HG03066 (cell line): ENCODE measurements at regions not wholly inside any gene's neighbourhood (a gene's known extent, or its start where the extent isn't known, plus 50 kb on each side); places are given as distances from the start of the nearest gene placed in this dataset.

Experiments
- ATAC-seq: cut with Tn5 transposase; IDR thresholded peaks from one replicate; pipeline ENCODE4 v1.9.1; 2021; ENCODE audit warnings: low read depth; ENCODE audit not compliant: unreplicated experiment

DNA sequence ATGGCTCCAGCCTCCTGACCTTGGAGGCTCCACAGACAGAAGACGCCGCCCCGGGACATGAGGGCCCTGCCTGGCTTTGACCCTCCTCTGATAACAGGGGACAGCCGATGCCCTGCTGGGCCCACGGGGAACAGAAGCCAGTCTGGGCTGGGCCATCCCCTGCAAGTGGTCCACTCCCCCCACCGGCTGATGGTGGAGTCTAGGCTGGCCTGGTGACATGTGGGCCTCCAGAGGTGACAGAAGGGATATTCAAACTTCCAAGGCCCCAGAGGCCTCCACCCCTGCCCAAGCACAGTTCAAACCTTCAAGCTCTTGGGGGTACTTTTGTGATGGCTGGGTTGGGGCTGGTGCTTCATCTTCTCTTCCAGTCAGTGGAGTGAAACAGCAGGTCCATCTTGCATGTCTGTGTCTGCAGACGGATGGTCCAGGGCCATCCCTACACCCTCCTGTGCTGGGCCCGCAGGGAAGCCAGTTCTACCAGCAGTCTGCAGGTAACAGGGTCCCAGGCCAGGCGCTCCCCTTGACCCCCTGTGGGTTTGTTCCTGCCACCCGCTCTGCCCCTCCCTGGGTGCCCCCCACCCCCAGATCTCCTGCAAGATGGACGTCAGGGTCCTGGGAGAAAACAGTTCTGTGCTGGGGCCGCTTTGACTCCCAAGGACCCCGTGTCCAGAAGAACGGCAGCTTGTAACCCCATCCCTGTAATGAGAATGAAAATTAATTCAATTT lies 929.9 kb downstream of the BRD1 start:
- no peak for ATAC-seq

DNA sequence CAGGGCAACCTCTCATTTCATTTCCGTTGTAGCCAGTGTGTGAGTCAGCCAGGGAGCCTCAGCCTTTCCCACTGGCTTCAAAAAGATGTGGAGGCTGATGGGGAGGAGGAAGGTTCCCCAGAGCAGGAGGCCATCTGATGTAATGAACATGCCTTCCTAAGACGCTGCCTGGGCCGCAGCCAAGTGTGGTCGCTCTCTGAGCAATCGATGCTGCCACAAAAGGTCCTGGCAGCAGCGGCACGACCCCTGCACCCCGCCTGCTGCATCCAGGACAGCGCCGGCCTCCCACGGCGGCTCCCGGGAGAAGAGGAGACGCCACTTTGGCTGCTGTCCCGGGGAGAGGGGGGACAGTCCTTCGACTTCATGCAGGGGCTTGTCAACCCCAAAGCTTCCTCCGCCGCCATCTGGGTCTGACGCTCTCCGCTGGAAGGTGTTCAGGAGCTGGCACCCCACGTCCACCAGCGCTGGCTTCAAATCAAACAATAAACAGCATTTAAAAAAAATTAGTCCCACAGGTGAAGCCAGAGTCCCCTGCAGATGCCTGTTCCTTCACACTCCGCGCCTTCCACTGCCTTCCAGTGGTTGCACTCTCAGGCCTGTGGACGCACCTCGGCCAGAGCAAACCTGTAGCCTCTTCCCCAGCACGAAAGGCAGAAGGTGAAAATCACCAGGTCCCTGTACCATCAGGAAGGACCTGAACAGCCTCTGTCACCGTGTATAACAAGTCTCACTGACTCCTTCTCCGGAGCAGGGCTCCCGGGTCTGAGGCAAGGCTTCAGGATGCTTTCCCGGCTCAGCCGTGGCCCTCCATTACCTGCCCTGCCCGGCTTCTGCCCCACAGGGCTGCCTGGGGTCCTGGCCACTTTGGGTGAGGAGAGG lies 930.7 kb downstream of the BRD1 start:
- ATAC-seq = no peak

DNA sequence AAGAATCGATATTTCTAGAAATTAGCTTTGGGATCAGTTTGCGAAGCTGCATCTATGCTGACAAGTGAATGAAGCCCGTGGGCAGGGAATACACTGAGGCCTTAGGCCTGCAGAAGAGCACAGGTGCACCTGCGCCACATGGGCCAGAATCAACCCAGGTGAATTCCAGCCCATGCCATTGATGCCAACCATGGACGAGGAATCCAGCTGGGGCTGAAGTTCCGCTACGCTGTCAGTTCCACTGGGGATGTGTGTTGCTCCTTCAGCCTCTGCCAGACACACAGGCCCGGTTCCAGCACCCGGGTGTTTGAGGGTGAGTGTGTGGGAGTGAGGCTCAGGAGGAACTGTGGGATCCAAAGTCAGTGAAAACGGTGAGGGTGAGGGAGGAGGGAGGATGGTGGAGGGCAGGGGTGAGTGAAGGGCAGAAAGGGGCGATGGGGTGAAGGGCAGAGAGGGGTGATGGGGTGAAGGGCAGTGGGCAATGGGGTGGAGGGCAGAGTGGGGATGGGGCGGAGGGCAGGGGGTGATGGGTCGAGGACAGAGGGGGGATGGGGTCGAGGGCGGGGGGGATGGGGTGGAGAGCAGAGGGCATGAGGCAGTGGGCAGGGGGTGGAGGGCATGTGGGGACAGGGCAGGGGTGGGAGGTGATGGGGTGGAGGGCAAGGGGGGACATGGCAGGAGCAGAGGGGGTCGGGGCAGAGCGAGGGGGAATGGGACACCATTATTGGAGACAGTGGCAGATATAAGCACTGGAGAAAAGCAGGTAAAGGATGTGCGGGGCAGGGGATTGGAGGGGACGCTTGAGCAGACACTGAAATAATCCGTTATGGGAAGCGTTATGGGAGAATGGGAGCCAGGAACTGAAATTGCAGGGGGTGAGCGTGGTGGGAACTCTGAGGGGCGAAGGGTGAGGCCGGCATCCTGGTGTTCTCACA lies 931.6 kb downstream of the BRD1 start:
- ATAC-seq = no peak

DNA sequence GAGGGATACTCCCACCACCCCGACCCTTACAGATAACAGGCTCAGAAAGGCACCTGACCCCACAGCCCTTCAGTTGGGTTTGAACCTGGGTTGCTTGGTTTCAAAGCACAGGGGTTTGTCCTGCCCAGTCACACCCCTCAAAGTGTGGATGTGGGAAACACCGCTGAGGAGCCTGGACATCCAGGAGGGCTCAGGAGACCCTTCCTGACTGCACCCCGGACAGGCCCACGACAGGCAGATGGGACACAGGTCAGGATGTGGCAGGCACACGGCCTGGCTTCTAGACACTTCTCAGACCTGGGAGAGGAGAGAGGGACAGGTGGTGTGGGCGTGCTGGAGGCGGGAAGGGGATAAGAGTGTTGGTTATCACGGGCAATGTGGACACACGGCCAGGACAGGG lies 932.3 kb downstream of the BRD1 start:
- ATAC-seq = no peak

DNA sequence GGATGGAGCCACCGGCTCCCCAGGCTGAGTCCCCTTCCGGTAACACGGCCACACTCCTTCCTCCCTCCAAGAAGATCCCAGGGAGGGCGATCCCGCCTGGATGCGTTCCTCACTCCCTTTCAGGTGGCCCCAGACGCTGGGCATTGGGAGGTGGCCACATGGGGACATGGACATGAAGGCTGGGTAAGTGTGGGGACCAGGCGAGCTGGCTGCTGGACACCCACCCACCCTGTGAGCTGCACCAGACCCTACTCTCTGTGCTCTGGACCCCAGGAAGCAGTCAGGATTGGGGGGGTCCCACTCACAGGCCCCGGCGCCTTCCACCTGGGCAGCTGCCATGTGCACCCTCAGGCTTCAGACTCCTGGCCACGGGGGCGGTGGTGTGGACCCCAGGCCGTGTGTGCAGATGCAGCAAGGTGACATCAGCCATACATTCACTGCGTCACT lies 932.8 kb downstream of the BRD1 start:
- ATAC-seq = no peak

DNA sequence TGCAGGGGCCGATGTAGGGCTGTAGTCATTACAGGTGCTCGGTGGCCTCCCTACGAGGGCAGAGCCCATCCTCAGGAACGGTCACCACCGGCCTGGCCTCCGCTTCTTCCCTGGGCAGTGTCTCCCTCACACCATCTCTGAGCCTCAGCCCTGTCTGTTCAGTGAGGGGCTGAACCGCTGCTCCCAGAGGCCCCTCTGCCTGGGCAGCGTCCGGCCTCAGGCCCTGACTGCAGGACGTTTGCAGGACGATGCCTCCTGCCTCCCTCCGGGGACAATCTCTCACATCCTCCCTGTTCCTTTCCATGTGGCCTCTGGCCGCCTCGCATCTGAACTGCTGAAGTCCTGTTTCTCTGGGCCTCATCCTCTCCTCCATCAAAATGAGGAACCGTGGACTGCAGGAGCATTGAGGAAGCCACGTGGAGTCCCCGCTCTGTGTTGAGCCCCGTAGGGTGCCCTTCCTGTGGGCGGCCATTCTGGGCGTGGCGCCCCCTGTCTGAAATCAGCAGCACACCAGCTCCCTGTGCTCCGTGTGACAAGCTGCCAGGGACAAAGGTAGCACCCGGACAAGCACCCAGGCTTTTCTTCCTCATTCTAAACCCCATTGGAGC lies 933.5 kb downstream of the BRD1 start:
- no peak for ATAC-seq

DNA sequence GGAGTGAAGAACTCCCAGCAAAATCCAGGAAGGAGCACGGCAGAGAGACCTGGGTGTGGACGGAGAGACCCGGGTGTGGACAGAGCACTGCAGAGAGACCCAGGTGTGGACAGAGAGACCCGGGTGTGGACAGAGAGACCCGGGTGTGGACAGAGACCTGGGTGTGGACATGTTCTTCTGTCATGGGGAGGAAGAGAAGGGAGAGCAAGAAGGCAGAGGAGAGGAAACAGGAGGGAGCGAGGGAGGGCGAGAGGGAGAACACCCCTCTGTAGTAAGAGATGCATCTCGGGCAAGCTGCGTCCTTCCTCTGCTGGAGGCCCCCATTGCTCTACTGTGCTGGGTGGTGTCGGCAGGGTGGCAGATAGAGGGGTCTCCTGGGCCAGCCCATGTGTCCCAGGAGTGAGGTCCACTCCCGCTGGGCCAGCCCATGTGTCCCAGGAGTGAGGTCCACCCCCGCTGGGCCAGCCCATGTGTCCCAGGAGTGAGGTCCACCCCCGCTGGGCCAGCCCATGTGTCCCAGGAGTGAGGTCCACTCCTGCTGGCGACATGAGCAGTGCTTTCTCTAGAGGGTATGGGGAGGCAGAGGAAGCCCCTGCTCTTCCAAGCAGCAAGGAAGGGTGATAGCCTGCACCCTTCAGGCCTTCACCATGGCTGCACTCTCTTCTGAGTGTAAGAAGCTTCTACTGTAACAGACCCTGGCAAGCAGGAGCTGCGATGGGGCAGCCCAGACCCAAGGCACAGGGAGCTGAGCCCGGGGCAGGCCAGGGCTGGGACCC lies 934.2 kb downstream of the BRD1 start:
- no peak for ATAC-seq

DNA sequence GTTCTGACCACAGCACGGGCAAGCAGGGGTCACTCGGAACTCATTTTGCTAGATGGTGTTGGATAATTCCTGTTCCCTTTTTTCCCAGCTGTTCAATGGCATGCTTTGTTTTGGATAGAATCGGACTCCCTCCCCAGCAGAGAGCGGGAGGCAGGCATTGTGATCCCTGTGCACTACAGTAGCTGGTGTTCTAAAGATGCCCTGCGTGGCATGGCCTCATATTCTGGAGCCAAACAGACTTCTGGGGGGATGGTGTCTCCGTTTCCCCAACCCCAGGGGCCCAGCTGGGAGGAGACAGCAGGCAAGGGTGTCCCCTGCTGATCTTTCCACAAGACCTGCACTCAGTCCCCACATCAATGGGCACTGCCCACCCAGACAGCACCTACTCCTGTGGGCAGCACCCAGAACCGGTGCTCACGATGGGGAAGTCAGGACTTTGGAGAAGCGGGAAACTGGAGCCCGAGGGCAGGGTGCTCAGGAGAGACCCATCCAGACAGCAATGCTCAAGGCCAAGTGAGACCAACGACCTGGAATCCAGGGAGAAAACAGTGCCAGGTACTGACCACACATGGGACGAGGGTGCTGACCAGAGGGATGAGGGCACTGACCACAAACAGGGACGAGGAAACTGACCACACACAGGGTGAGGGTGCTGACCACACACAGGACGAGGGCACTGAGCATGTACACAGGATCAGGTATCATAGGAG lies 934.9 kb downstream of the BRD1 start:
- ATAC-seq = no peak

DNA sequence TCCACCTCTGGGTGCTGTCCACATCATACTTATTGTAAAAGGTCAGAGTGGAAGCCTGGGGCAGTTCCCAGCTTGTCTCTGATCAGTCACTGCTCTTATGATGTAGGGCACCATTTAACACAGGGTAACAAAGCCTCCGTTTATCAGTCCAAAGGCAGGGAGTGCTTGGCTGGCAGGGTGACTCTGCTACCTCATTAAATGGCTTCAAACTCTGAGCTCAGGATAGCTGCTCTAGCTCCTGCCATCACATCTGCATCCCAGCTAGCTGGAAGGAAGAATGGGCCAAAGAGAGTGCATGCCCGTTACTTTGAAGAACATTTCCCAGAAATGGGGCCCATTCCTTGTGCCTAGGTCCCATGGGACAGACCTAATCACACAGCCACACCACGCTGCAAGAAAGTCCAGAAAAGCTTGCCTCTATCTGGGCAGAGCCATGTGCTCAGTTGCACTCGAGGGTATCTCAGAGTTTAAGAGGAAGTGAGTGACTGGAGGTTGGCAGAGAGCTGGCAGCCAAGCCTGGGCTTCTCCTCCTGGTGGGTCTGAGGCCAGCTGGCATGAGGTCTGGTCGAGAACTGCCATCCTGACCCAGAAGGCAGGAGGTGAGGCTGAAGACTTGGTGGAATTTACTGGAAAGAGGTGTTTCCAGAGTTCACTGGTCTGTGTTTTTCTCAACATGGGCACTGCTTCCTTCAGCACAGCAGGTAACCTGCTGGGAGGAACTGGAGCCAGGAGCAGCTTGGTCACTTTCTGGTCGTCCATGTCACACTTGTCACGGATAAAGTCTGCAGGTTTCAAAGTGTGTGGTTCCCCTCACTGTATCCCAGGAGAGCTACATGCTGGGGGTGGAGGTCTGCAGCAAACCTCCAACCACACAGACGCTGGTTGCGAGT lies 935.7 kb downstream of the BRD1 start:
- no peak for ATAC-seq

DNA sequence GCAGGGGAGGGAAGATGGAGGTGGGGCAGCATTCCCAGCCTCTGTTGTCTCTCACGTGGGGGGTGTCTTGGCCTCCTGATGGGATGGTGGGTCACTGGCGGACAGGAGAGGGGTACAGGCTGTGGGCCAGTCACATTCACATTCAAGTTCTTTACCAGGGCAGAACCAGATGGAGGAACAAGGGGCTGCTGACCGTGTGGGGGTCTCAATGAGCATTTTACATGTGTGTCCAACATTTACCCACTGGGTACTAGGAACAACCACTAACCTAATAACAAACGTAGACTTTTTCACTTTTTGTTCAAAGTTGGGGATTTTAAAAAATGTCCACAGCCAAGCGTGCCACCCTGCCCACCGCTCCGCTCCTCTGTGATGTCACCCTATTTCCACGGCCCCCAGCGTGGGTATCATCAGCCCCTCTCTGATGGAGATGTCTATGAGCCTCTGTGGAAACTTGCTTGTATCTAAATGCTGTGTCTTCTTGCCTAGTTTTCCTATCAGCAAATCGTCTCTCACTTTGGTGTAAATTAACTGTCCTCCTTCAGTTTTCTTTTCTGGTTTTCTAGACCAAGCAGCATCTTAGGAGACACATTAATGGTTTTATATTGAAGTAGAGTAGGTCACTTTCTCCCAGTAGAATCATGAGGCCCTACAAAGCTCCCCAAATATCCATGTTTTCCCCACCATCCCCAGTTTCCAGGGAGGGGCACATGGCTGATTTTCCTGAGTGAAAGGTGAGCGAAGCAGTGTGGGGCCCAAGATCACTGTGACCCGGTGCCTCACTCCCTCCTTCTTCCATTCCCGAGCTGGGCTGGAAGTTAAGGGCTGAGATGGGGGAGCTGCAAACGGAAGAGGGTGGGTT lies 936.7 kb downstream of the BRD1 start:
- ATAC-seq = no peak

DNA sequence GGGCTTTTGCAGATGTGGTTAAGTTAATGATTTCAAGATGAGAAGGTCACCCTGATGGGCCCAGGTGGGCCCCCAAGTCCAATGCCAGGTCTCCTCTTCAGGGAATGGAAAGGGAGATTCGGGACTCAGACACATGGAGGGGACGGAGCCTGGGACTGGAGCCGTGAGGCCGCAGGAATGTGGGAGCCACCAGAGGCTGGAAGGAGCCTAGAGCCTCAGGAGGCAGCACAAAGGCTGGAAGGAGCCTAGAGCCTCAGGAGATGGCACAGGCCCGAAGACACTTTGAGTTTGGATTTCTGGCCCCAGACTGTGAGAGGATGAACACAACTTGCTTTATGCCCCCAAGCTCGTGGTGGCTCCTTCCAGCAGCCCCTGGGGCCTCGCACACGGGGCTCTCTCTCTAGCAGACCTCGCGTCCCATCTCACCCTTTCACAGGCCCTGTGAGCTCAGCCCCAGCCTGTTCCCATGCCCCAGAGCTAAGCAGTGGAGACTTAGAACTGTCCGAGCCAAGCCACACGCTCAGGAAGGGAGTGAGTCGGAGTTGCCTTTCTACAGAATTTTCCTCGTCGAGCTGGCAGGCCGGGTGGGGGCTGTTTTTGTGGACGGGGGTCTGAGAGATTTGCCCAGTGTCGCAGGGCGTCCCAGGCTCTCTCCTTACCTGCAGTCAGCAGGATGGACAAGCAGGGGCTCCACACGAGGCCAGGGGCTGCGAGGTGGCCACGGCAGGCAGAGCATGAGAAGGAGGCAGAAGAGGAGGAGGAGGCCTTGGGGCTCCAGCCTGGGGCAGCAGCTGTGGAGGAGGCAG lies 937.6 kb downstream of the BRD1 start:
- no peak for ATAC-seq

DNA sequence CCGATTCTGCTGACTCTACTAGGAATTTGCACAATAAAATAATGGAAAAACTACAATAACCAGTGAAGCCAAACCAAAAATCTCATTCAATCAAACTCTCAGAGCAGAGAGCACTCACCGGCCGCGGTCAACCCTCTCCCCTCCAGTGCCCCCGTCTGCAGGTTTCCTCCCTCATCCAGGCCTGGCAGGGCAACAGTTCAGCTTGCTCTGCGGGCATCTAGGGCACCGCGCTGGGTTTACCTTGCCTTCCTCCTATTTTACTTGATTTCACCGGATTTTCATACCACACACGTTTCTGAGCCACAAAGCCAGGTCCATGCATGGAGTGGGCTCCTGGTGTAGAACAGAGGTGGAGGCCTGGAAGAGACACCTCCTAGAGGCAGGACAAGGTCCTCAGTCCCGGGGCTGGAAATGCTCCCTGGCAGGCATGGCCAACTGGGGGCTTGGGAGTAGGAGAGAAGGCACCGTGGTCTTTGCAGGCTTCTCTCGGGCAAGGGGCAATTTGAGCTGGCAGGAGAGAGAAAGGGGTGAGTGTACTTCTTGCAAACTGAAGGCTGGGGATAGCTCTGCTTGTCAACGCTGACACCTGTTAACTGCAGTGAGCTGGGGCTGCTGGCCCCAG lies 938.4 kb downstream of the BRD1 start:
- no peak for ATAC-seq

DNA sequence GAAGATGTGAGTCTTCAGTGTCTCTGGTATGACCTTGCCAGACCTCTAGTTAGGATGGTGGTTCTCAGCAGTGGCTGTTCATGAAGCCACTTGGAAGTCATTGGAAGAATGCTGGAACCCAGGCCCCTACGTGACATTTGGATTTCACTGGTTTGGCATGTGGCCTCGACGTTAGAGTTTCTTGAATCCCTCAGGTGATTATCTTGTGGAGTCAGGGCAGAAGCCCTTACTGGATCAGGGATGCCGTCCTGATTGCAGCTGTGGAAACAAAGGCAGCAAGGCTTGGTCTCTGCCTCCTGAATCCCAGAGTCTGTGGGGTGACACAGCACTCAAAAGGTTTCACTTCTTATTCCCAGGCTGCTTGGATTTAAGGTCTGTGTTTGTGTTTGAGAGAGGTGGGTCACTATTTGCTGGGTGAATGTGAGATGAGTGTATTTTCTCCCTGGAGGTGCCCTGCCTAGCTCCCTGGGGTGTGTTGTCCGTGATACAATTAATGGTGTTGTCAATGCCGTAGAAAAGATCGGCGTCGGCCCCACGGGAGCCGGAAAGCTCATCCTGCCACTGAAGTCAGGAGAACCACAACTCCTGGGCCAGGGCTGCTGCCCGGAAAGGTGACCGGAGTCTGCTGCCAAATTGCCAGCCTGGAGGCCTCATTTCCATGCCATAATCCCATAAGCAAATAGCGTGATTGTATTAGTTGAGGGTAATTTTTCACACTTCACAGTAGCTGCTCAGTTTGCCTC lies 939.0 kb downstream of the BRD1 start:
- no peak for ATAC-seq

DNA sequence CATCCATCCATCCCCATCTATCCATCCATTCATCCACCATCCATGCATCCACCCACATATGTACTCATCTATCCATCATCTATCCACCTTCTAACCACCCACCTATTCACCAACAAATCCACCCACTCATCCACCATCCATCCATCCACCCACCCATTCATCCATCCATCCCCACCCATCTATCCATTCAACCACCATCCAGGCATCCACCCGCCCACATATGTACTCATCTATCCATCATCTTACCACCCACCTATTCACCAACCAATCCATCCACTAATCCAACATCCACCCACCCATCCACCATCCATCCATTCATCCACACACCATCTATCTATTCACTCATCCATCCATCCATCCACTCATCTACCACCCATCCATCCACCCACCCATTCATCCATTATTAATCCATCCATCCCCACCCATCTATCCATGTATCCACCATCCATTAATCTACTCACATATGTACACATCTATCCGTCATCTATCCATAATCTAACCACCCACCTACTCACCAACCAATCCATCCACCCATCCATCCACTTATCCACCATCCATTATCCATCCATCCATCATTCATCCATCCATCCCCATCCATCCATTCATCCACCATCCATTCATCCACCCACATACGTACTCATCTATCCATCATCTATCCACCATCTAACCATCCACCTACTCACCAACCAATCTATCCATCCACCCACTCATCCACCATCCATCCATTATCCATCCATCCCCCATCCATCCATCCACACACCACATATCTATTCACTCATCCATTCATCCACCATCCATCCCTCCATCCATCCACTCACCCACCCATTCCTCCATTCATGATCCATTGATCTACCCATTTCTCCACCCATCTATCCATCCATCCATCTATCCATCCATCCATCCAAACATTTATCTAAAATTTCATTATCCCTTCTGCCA lies 940.0 kb downstream of the BRD1 start:
- no peak for ATAC-seq
